Vagina (tissue), 2 donors: ENCODE measurements at regions not wholly inside any gene's neighbourhood (a gene's known extent, or its start where the extent isn't known, plus 50 kb on each side); places are given as distances from the start of the nearest gene placed in this dataset.
"Not testable (repeated sequence)": the region's sequence is repeated elsewhere in the genome, so short reads cannot be mapped to it uniquely, and the experiment has no call there.

Experiments
- DNase-seq, 2 donors: peaks; one replicate each; pipeline ENCODE4 v3.0.0-alpha.2; 2017; ENCODE audit errors: extremely low spot score in 2 of 2
- H3K27ac ChIP-seq: fragments of 200-600 bp; sonication (generic); one replicate; pipeline ENCODE4 v1.5.1; 2019
- H3K27me3 ChIP-seq: fragments of 200-600 bp; sonication (generic); one replicate; pipeline ENCODE4 v1.5.1; 2019
- H3K36me3 ChIP-seq, 2 donors: fragments of 200-600 bp; sonication (generic); one replicate each; pipeline ENCODE4 v1.5.1; 2017 to 2019
- H3K4me1 ChIP-seq: fragments of 200-600 bp; sonication (generic); one replicate; pipeline ENCODE4 v1.5.1; 2019
- H3K4me3 ChIP-seq, 2 donors: fragments of 200-600 bp; sonication (generic); 1 replicate in 1 of 2; 2 replicates in 1 of 2; pipeline ENCODE4 v1.5.1; 2016 to 2019
- H3K9me3 ChIP-seq: fragments of 200-600 bp; sonication (generic); one replicate; pipeline ENCODE4 v1.5.1; 2019
- CTCF ChIP-seq, 3 experiments: fragments of 450-650 bp in 2 of 3; fragments of 200-600 bp in 1 of 3; sonication (generic) in 1 of 3; IDR thresholded peaks; one replicate each; pipeline ENCODE4 v1.5.1; 2017 to 2019; ENCODE audit warnings: antibody characterized with exemption in 3 of 3, mild to moderate bottlenecking in 2 of 3, moderate library complexity in 2 of 3
- POLR2A ChIP-seq, 2 donors: fragments of 450-650 bp; IDR thresholded peaks; one replicate each; pipeline ENCODE4 v1.6.1; 2017; ENCODE audit warnings: antibody characterized with exemption in 2 of 2, mild to moderate bottlenecking in 2 of 2, moderate library complexity in 2 of 2
- POLR2AphosphoS5 ChIP-seq, 2 donors: sonication (generic); formaldehyde crosslinking; IDR thresholded peaks; one replicate each; pipeline ENCODE4 v1.9.0; 2017; ENCODE audit warnings: antibody characterized with exemption in 2 of 2, mild to moderate bottlenecking in 2 of 2, low read depth in 1 of 2; ENCODE audit not compliant: insufficient read depth in 1 of 2
- intact Hi-C: fragments of 100-400 bp; cut with DNase I; formaldehyde crosslinking; loops from one replicate; pipeline ENCODE4 v1.15.1; 2023

- Histone ChIP-seq H3K4me3 (no peak overlapping the region), H3K36me3 (no peaks in the 10 kb centered on the region), H3K4me1 (peaks cover 17% of the 10 kb centered on the region), H3K9me3 (no peaks in the 10 kb centered on the region), H3K27ac (peak overlapping the region; percentile 36), H3K27me3 (no peaks in the 10 kb centered on the region)
- TF ChIP-seq CTCF (IDR thresholded peaks at IDR 0.05) (no peak), POLR2A (IDR thresholded peaks at IDR 0.05) (no peak), POLR2AphosphoS5 (IDR thresholded peaks at IDR 0.05; ENCODE audit: insufficient read depth in 1 of 2, low read depth in 1 of 2) (no peak)
- intact Hi-C loops = no loop called here
- DNase-seq = no peak
Measured at GRCh38 chr4:123600987-123601904, 204.7 kb downstream of the SPRY1 start.

GRCh38 chr4:123602007-123602406 is 205.4 kb downstream of the SPRY1 start:
- H3K27me3 ChIP-seq = no peaks in the 10 kb centered on the region
- peaks cover 17% of the 10 kb centered on the region for H3K4me1 ChIP-seq
- H3K4me3 ChIP-seq = no peak overlapping the region
- TF ChIP-seq POLR2A (IDR thresholded peaks at IDR 0.05) = no peak
- no peak for TF ChIP-seq CTCF (IDR thresholded peaks at IDR 0.05)
- TF ChIP-seq POLR2AphosphoS5 (IDR thresholded peaks at IDR 0.05; ENCODE audit: insufficient read depth in 1 of 2, low read depth in 1 of 2) = no peak
- H3K27ac ChIP-seq = no peak overlapping the region
- H3K36me3 ChIP-seq = no peaks in the 10 kb centered on the region
- no peaks in the 10 kb centered on the region for H3K9me3 ChIP-seq
- intact Hi-C loops = no loop called here
- DNase-seq = no peak

- intact Hi-C loops = no loop called here
- no peak for TF ChIP-seq POLR2AphosphoS5 (IDR thresholded peaks at IDR 0.05; ENCODE audit: insufficient read depth in 1 of 2, low read depth in 1 of 2)
Measured at GRCh38 chr4:123603165-123603564, 206.6 kb downstream of the SPRY1 start.

GRCh38 chr4:123605797-123606196 is 209.2 kb downstream of the SPRY1 start:
- H3K9me3 ChIP-seq, H3K27ac ChIP-seq, H3K36me3 ChIP-seq, H3K4me3 ChIP-seq, H3K27me3 ChIP-seq, DNase-seq, H3K4me1 ChIP-seq, intact Hi-C loops: not testable (repeated sequence)

More at GRCh38 chr4:123603165-123603564, 206.6 kb downstream of the SPRY1 start:
- H3K9me3 ChIP-seq = no peaks in the 10 kb centered on the region
- peaks cover 17% of the 10 kb centered on the region for H3K4me1 ChIP-seq
- no peaks in the 10 kb centered on the region for H3K27me3 ChIP-seq
- H3K4me3 ChIP-seq = no peak overlapping the region
- no peak for DNase-seq
- H3K36me3 ChIP-seq = no peaks in the 10 kb centered on the region
- no peak overlapping the region for H3K27ac ChIP-seq

- Histone ChIP-seq H3K27ac (no peak overlapping the region), H3K9me3 (no peaks in the 10 kb centered on the region), H3K27me3 (no peaks in the 10 kb centered on the region), H3K4me1 (no peaks in the 10 kb centered on the region), H3K4me3 (no peak overlapping the region), H3K36me3 (no peaks in the 10 kb centered on the region)
- TF ChIP-seq POLR2AphosphoS5 (IDR thresholded peaks at IDR 0.05; ENCODE audit: insufficient read depth in 1 of 2, low read depth in 1 of 2) (no peak), CTCF (IDR thresholded peaks at IDR 0.05) (no peak), POLR2A (IDR thresholded peaks at IDR 0.05) (no peak)
- DNase-seq = no peak
- intact Hi-C loops = no loop called here
Measured at GRCh38 chr4:123606336-123606735, 209.7 kb downstream of the SPRY1 start.

GRCh38 chr4:123606946-123607542 is 210.4 kb downstream of the SPRY1 start:
- intact Hi-C loops = no loop called here
- no peaks in the 10 kb centered on the region for H3K36me3 ChIP-seq
- H3K4me3 ChIP-seq = no peak overlapping the region
- TF ChIP-seq POLR2A (IDR thresholded peaks at IDR 0.05) = no peak
- no peak for TF ChIP-seq POLR2AphosphoS5 (IDR thresholded peaks at IDR 0.05; ENCODE audit: insufficient read depth in 1 of 2, low read depth in 1 of 2)
- TF ChIP-seq CTCF (IDR thresholded peaks at IDR 0.05) = no peak
- DNase-seq = no peak
- H3K4me1 ChIP-seq = no peaks in the 10 kb centered on the region
- no peaks in the 10 kb centered on the region for H3K9me3 ChIP-seq
- no peak overlapping the region for H3K27ac ChIP-seq
- no peaks in the 10 kb centered on the region for H3K27me3 ChIP-seq
